GM18867 (cell line): ENCODE measurements at regions not wholly inside any gene's neighbourhood (a gene's known extent, or its start where the extent isn't known, plus 50 kb on each side); places are given as distances from the start of the nearest gene placed in this dataset.

Source experiments
- ATAC-seq: cut with Tn5 transposase; IDR thresholded peaks from one replicate; pipeline ENCODE4 v1.9.1; 2021; ENCODE audit warnings: mild to moderate bottlenecking, moderate library complexity; ENCODE audit not compliant: unreplicated experiment

- ATAC-seq: no peak
Measured at GRCh38 chr6:14722001-14722562, 523.8 kb upstream of the JARID2 start.

GRCh38 chr6:14722704-14723103 lies 523.2 kb upstream of the JARID2 start:
- no peak for ATAC-seq

GRCh38 chr6:14723535-14724086 lies 522.3 kb upstream of the JARID2 start:
- no peak for ATAC-seq

- no peak for ATAC-seq
Measured at GRCh38 chr6:14724549-14724948, 521.3 kb upstream of the JARID2 start.

GRCh38 chr6:14726816-14727493 lies 518.9 kb upstream of the JARID2 start:
- ATAC-seq: no peak

GRCh38 chr6:14727494-14728395 lies 518.1 kb upstream of the JARID2 start:
- no peak for ATAC-seq

GRCh38 chr6:14728396-14729024 lies 517.4 kb upstream of the JARID2 start:
- no peak for ATAC-seq

- ATAC-seq: no peak
Measured at GRCh38 chr6:14729129-14729871, 516.6 kb upstream of the JARID2 start.

GRCh38 chr6:14730654-14731053 lies 515.2 kb upstream of the JARID2 start:
- ATAC-seq: no peak

- ATAC-seq: no peak
Measured at GRCh38 chr6:14731611-14732010, 514.3 kb upstream of the JARID2 start.

- ATAC-seq: no peak
Measured at GRCh38 chr6:14732226-14732843, 513.5 kb upstream of the JARID2 start.

GRCh38 chr6:14732844-14733757 lies 512.8 kb upstream of the JARID2 start:
- no peak for ATAC-seq

- no peak for ATAC-seq
Measured at GRCh38 chr6:14734052-14734415, 511.8 kb upstream of the JARID2 start.

GRCh38 chr6:14734416-14735340 lies 511.2 kb upstream of the JARID2 start:
- ATAC-seq: peak; percentile 76

- no peak for ATAC-seq
Measured at GRCh38 chr6:14735956-14736486, 509.8 kb upstream of the JARID2 start.

GRCh38 chr6:14736554-14736953 lies 509.3 kb upstream of the JARID2 start:
- no peak for ATAC-seq

- no peak for ATAC-seq
Measured at GRCh38 chr6:14738497-14738896, 507.4 kb upstream of the JARID2 start.

GRCh38 chr6:14738933-14739332 lies 506.9 kb upstream of the JARID2 start:
- ATAC-seq: no peak
